Liver (tissue), 8 donors: ENCODE measurements at regions not wholly inside any gene's neighbourhood (a gene's known extent, or its start where the extent isn't known, plus 50 kb on each side); places are given as distances from the start of the nearest gene placed in this dataset.

Source experiments
- DNase-seq: peaks from one replicate; pipeline ENCODE4 v3.0.0-alpha.2; 2017; ENCODE audit warnings: low spot score
- H3K27ac ChIP-seq, 2 donors: one replicate each; pipeline ENCODE4 v1.7.0; 2013; ENCODE audit warnings: inconsistent platforms in 2 of 2, low read length in 2 of 2, control low read depth in 1 of 2, low read depth in 1 of 2, mild to moderate bottlenecking in 1 of 2
- H3K27me3 ChIP-seq, 4 donors: one replicate each; pipeline versions ENCODE4 v1.6.1 to v1.7.0; 2013; ENCODE audit warnings: low read length in 3 of 4, inconsistent platforms in 1 of 4, mild to moderate bottlenecking in 1 of 4, moderate library complexity in 1 of 4; ENCODE audit not compliant: control insufficient read depth in 4 of 4, insufficient read depth in 4 of 4
- H3K36me3 ChIP-seq, 4 donors: one replicate each; pipeline versions ENCODE4 v1.6.1 to v1.7.0; 2013; ENCODE audit warnings: low read length in 3 of 4, mild to moderate bottlenecking in 3 of 4, low read depth in 1 of 4, moderate library complexity in 1 of 4; ENCODE audit not compliant: control insufficient read depth in 4 of 4, insufficient read depth in 3 of 4
- H3K4me1 ChIP-seq, 4 donors: one replicate each; pipeline versions ENCODE4 v1.6.1 to v1.7.0; 2013; ENCODE audit warnings: low read length in 3 of 4, mild to moderate bottlenecking in 3 of 4, moderate library complexity in 1 of 4; ENCODE audit not compliant: control insufficient read depth in 4 of 4, insufficient read depth in 4 of 4
- H3K4me3 ChIP-seq, 3 donors: one replicate each; pipeline versions ENCODE4 v1.6.1 to v1.7.0; 2013; ENCODE audit warnings: low read length in 3 of 3, control low read depth in 1 of 3, low read depth in 1 of 3, mild to moderate bottlenecking in 1 of 3
- H3K9ac ChIP-seq, 2 donors: one replicate each; pipeline ENCODE4 v1.7.0; 2013; ENCODE audit warnings: low read length in 2 of 2, mild to moderate bottlenecking in 2 of 2, moderate library complexity in 2 of 2, control low read depth in 1 of 2, low read depth in 1 of 2
- H3K9me3 ChIP-seq, 4 donors: one replicate each; pipeline versions ENCODE4 v1.6.1 to v1.7.0; 2013; ENCODE audit warnings: low read length in 3 of 4; ENCODE audit not compliant: control insufficient read depth in 4 of 4
- EGR1 ChIP-seq, 2 donors: IDR thresholded peaks; 2 replicates each; pipeline ENCODE4 v1.6.1; 2016 to 2018; ENCODE audit warnings: antibody characterized with exemption in 2 of 2, low read depth in 2 of 2
- FOXA1 ChIP-seq: IDR thresholded peaks from 2 replicates; pipeline ENCODE4 v1.6.1; 2016; ENCODE audit warnings: antibody characterized with exemption
- FOXA2 ChIP-seq: IDR thresholded peaks from 2 replicates; pipeline ENCODE4 v1.6.1; 2016; ENCODE audit warnings: antibody characterized with exemption
- GABPA ChIP-seq, 2 donors: IDR thresholded peaks in 1 of 2; conservative IDR thresholded peaks in 1 of 2; 2 replicates each; pipeline ENCODE4 v1.6.1; 2016; ENCODE audit warnings: antibody characterized with exemption in 2 of 2, mild to moderate bottlenecking in 1 of 2, moderate library complexity in 1 of 2
- HNF4A ChIP-seq, 2 donors: conservative IDR thresholded peaks; 2 replicates each; pipeline ENCODE4 v1.6.1; 2016; ENCODE audit warnings: antibody characterized with exemption in 2 of 2, mild to moderate bottlenecking in 2 of 2
- HNF4G ChIP-seq: IDR thresholded peaks from 2 replicates; pipeline ENCODE4 v1.6.1; 2016; ENCODE audit warnings: antibody characterized with exemption
- JUND ChIP-seq, 2 donors: IDR thresholded peaks; 2 replicates each; pipeline ENCODE4 v1.6.1; 2016; ENCODE audit warnings: antibody characterized with exemption in 2 of 2
- NR2F2 ChIP-seq: IDR thresholded peaks from 2 replicates; pipeline ENCODE4 v1.6.1; 2016; ENCODE audit warnings: antibody characterized with exemption
- RAD21 ChIP-seq, 2 donors: IDR thresholded peaks; 2 replicates each; pipeline ENCODE4 v1.6.1; 2016; ENCODE audit warnings: antibody characterized with exemption in 2 of 2, mild to moderate bottlenecking in 2 of 2
- RXRA ChIP-seq, 2 donors: IDR thresholded peaks; 2 replicates each; pipeline ENCODE4 v1.6.1; 2017 to 2018; ENCODE audit warnings: antibody characterized with exemption in 2 of 2, mild to moderate bottlenecking in 1 of 2
- SP1 ChIP-seq: IDR thresholded peaks from 2 replicates; pipeline ENCODE4 v1.6.1; 2018; ENCODE audit warnings: antibody characterized with exemption, mild to moderate bottlenecking
- TAF1 ChIP-seq: conservative IDR thresholded peaks from 2 replicates; pipeline ENCODE4 v1.6.1; 2016; ENCODE audit warnings: antibody characterized with exemption, mild to moderate bottlenecking
- YY1 ChIP-seq: IDR thresholded peaks from 2 replicates; pipeline ENCODE4 v1.6.1; 2016; ENCODE audit warnings: antibody characterized with exemption, mild to moderate bottlenecking
- WGBS: extraction: QIAGEN DNeasy Blood & Tissue Kit; methylation state at CpG from one replicate; pipeline ENCODE4 v1.1.7; 2013; 5-methylcytosine and 5-hydroxymethylcytosine counted together
- TF ChIP-seq, protein P1 (sequence below): IDR thresholded peaks from 2 replicates; pipeline ENCODE4 v1.6.1; 2016; ENCODE audit warnings: antibody characterized with exemption
- TF ChIP-seq, protein P2 (sequence below): IDR thresholded peaks from 2 replicates; pipeline ENCODE4 v1.6.1; 2016; ENCODE audit warnings: antibody characterized with exemption, mild to moderate bottlenecking
- TF ChIP-seq, protein P3 (sequence below): fragments of 150-350 bp; IDR thresholded peaks from 2 replicates; pipeline ENCODE4 v1.5.1; 2017; ENCODE audit warnings: improper control_type of control experiment, low read depth, low read length; ENCODE audit not compliant: missing input control
- TF ChIP-seq, protein P4 (sequence below): IDR thresholded peaks from 2 replicates; pipeline ENCODE4 v1.6.1; 2016; ENCODE audit warnings: antibody characterized with exemption
- TF ChIP-seq, protein P5 (sequence below): IDR thresholded peaks from 2 replicates; pipeline ENCODE4 v1.6.1; 2016; ENCODE audit warnings: antibody characterized with exemption
- donor health status: healthy.
- donor health status: healthy.
- donor health status: healthy.
- donor health status: healthy.
- donor health status: healthy.

DNA sequence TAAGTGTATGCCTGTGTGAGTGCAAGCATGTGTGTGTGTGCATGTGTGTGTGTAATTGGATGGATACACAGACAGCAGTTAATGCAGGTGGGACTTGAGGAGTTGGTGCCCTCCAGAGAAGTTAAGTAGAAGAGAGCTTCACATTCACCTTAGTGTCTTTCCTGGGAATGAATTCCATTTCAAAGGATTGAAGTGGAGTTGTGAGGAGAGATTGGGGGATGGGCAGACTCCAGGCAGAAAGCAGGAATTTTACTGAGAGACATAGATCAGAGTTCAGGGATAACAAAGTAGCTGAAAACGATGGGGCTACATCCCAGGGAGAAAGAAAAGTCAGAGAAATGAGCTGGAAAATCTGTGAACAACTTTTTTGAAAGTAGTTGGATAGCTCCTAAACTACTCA lies 464.4 kb downstream of the TCERG1L start:
- H3K9ac ChIP-seq = no peak overlapping the region
- no peak for DNase-seq
- TF ChIP-seq RXRA (IDR thresholded peaks at IDR 0.05) (no peak), TAF1 (no peak)
- no peak overlapping the region for H3K4me3 ChIP-seq
- H3K36me3 ChIP-seq = no peaks in the 10 kb centered on the region
- H3K27ac ChIP-seq = no peak overlapping the region
- H3K27me3 ChIP-seq = no peaks in the 10 kb centered on the region
- peaks cover 0 to 2% (median 0%) of the 10 kb centered on the region in 4 donors for H3K9me3 ChIP-seq
- WGBS = 4% methylated on average over 1 of the region's 1 CpG
- no peaks in the 10 kb centered on the region for H3K4me1 ChIP-seq

DNA sequence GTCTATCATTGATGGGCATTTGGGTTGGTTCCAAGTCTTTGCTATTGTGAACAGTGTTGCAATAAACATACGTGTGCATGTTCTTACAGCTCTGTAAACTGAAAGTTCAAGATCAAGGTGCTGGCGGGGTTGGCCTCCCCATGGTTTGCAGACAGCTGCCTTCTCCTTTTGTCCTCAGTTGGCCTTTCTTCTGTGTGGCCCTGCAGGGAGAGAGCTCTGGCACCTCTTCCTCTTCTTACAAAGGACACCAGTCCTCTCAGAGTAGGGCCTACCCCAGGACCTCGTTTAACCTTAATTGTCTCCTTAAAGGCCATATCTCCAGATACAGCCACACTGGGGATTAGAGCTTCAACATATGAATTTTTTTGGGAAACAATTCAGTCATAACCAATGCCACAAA lies 462.7 kb downstream of the TCERG1L start:
- no peak for DNase-seq
- Histone ChIP-seq H3K9me3 (peaks cover 0 to 13% (median 6%) of the 10 kb centered on the region in 4 donors), H3K9ac (no peak overlapping the region), H3K27me3 (no peaks in the 10 kb centered on the region), H3K4me1 (no peaks in the 10 kb centered on the region), H3K27ac (no peak overlapping the region), H3K36me3 (no peaks in the 10 kb centered on the region), H3K4me3 (no peak overlapping the region)
- WGBS = 79% methylated on average over 3 of the region's 3 CpGs
- TF ChIP-seq RAD21 (IDR thresholded peaks at IDR 0.05) (no peak), HNF4G (no peak), SP1 (no peak), NR2F2 (no peak), FOXA2 (no peak)
- TF ChIP-seq, protein P1, sequence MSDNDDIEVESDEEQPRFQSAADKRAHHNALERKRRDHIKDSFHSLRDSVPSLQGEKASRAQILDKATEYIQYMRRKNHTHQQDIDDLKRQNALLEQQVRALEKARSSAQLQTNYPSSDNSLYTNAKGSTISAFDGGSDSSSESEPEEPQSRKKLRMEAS = no peak

DNA sequence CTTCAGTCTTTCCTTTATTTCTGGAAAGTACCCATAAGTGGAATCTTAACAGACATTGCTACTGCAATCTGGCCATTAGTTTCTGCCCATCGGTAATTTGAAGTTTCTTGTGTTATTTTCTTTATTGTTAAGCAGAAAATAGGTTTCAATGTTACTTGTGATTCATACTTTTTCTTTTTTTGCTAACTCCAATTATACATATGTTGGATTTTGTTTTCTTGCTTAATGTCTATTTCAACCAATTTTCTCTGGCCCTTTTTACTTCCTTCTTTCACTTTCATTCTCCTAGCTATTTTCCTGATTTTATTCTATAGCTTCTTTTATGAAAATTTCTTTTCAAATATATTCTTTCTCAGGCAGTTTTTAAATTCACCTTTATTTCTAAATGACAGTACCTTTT lies 457.4 kb downstream of the TCERG1L start:
- Histone ChIP-seq H3K36me3 (no peaks in the 10 kb centered on the region), H3K9ac (no peak overlapping the region), H3K9me3 (peaks cover 2 to 30% (median 20%) of the 10 kb centered on the region in 4 donors), H3K27ac (no peak overlapping the region), H3K4me3 (no peak overlapping the region), H3K4me1 (no peaks in the 10 kb centered on the region), H3K27me3 (no peaks in the 10 kb centered on the region)
- no peak for DNase-seq
- TF ChIP-seq SP1 (no peak), HNF4A (conservative IDR thresholded peaks at IDR 0.05) (no peak), HNF4G (no peak), RAD21 (IDR thresholded peaks at IDR 0.05) (no peak), FOXA2 (no peak), RXRA (IDR thresholded peaks at IDR 0.05) (no peak), NR2F2 (no peak), JUND (IDR thresholded peaks at IDR 0.05) (no peak), TAF1 (no peak), GABPA (IDR thresholded peaks at IDR 0.05 in 1 of 2, conservative IDR thresholded peaks at IDR 0.05 in 1 of 2) (no peak), EGR1 (IDR thresholded peaks at IDR 0.05; ENCODE audit: low read depth in 2 of 2) (no peak), FOXA1 (no peak), YY1 (no peak)
- TF ChIP-seq, protein P2, sequence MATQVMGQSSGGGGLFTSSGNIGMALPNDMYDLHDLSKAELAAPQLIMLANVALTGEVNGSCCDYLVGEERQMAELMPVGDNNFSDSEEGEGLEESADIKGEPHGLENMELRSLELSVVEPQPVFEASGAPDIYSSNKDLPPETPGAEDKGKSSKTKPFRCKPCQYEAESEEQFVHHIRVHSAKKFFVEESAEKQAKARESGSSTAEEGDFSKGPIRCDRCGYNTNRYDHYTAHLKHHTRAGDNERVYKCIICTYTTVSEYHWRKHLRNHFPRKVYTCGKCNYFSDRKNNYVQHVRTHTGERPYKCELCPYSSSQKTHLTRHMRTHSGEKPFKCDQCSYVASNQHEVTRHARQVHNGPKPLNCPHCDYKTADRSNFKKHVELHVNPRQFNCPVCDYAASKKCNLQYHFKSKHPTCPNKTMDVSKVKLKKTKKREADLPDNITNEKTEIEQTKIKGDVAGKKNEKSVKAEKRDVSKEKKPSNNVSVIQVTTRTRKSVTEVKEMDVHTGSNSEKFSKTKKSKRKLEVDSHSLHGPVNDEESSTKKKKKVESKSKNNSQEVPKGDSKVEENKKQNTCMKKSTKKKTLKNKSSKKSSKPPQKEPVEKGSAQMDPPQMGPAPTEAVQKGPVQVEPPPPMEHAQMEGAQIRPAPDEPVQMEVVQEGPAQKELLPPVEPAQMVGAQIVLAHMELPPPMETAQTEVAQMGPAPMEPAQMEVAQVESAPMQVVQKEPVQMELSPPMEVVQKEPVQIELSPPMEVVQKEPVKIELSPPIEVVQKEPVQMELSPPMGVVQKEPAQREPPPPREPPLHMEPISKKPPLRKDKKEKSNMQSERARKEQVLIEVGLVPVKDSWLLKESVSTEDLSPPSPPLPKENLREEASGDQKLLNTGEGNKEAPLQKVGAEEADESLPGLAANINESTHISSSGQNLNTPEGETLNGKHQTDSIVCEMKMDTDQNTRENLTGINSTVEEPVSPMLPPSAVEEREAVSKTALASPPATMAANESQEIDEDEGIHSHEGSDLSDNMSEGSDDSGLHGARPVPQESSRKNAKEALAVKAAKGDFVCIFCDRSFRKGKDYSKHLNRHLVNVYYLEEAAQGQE = no peak
- TF ChIP-seq, protein P1 = no peak
- TF ChIP-seq, protein P3, sequence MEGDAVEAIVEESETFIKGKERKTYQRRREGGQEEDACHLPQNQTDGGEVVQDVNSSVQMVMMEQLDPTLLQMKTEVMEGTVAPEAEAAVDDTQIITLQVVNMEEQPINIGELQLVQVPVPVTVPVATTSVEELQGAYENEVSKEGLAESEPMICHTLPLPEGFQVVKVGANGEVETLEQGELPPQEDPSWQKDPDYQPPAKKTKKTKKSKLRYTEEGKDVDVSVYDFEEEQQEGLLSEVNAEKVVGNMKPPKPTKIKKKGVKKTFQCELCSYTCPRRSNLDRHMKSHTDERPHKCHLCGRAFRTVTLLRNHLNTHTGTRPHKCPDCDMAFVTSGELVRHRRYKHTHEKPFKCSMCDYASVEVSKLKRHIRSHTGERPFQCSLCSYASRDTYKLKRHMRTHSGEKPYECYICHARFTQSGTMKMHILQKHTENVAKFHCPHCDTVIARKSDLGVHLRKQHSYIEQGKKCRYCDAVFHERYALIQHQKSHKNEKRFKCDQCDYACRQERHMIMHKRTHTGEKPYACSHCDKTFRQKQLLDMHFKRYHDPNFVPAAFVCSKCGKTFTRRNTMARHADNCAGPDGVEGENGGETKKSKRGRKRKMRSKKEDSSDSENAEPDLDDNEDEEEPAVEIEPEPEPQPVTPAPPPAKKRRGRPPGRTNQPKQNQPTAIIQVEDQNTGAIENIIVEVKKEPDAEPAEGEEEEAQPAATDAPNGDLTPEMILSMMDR = no peak
- TF ChIP-seq, protein P4, sequence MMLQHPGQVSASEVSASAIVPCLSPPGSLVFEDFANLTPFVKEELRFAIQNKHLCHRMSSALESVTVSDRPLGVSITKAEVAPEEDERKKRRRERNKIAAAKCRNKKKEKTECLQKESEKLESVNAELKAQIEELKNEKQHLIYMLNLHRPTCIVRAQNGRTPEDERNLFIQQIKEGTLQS = no peak
- TF ChIP-seq, protein P5, sequence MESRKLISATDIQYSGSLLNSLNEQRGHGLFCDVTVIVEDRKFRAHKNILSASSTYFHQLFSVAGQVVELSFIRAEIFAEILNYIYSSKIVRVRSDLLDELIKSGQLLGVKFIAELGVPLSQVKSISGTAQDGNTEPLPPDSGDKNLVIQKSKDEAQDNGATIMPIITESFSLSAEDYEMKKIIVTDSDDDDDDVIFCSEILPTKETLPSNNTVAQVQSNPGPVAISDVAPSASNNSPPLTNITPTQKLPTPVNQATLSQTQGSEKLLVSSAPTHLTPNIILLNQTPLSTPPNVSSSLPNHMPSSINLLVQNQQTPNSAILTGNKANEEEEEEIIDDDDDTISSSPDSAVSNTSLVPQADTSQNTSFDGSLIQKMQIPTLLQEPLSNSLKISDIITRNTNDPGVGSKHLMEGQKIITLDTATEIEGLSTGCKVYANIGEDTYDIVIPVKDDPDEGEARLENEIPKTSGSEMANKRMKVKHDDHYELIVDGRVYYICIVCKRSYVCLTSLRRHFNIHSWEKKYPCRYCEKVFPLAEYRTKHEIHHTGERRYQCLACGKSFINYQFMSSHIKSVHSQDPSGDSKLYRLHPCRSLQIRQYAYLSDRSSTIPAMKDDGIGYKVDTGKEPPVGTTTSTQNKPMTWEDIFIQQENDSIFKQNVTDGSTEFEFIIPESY = no peak
- WGBS = 61% methylated on average over 1 of the region's 1 CpG
